DMS153 (cell line): ENCODE measurements at regions not wholly inside any gene's neighbourhood (a gene's known extent, or its start where the extent isn't known, plus 50 kb on each side); places are given as distances from the start of the nearest gene placed in this dataset.
"Not testable (repeated sequence)": the region's sequence is repeated elsewhere in the genome, so short reads cannot be mapped to it uniquely, and the experiment has no call there.

Source experiments
- DNase-seq: peaks from one replicate; lab custom pipeline; 2025; lab: John Stamatoyannopoulos, UW

- DNase-seq: no peak
Observed at GRCh38 chr2:136715146-136715545, 50.2 kb upstream of the THSD7B start.

- DNase-seq: no peak
Observed at GRCh38 chr2:136714452-136714951, 50.8 kb upstream of the THSD7B start.

GRCh38 chr2:136713739-136714138, 51.6 kb upstream of the THSD7B start:
- DNase-seq: no peak

DNA sequence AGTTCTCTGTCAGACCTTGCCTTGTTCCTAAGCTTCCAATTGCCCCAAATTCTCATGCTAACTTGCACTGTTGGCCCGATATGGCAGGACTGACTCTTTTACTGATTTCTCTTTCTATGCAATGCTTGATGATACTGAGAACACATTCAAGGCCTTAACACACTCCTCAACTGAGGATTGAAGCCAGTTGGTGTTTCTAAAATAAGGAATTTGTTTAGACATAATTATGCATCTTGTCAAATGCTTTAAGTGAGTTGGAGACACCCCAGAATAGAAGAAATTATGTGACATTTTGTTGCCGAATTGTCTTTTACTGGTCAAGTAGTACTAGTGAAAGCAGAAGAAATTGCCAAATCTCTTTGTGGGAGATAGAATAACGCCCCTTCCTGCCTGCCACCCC, 60.0 kb upstream of the THSD7B start:
- no peak for DNase-seq

DNA sequence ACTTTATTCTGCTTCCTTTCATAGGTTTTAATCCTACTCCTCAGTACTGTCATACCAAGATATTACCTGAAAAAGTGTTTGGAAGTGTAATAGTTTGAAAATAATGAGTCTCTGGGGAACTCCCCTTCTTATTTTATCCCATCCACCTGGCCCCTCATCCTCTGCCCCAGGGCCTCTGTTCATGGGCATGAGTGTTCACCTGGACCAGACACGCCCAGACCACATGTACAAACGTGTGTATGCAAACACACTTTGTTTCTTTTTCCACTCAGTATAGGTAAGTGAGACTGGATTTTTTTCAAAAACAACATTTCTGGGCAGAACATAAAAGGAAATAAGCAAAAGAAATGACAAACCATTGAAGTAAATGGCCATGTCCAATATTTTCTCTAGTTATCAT, 62.1 kb upstream of the THSD7B start:
- DNase-seq: no peak

DNA sequence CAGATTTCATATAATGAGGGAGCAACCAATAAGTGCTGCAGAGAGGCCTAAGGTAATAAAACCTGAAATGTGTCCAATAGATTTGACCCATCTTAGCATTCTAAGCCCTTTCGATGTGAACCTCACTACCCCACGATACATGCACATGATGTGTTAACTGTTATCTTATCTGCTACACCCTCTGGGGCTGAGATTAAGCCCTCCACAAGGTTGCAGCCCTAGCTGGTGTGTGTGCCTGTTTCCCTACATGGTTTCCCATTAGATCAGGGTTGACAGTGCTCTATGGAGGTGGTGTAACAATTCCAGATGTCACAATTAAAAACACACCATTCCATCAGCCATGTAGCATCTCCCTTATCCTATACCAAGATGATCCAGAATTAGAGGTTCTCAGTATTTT, 68.9 kb upstream of the THSD7B start:
- DNase-seq: no peak

DNA sequence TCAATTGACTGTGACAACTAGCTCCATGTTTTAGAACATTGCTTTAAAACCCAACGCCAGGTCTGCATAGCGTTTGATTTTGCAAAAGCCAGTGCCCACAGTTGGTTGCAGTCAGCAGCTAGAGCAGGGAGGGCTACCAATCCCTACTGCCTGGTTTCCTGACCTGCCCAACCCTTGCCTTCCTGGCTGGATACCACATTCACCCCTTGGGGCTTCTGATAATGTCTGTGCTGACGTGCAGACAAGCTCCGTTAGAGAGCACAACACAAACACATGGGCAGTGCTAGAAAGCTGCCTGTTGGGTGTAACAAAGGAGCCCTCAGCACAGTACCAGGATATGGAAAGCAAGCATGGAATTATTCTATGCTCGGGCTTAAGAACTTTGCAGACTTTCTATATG, 71.4 kb upstream of the THSD7B start:
- DNase-seq: no peak

GRCh38 chr2:136680079-136680478, 85.3 kb upstream of the THSD7B start:
- not testable (repeated sequence) for DNase-seq

DNA sequence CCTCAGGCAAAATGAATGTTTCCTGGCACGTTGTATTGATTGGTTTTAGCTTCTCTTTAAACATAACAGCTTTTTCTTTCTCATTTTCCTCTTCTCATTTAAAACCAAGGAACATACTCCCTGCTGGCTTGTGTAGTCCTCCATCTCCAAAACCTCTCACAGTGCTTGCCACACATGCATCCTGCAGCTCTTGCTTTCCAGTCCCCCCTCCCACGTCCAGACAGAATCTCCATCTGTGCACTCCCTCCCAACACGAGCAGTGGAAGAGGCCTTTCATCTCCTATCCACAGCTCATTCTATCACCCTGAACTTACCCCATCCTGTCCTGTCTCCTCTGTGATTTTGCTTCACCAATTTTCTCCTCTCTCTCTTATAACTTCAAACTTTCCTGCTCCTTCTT, 99.6 kb upstream of the THSD7B start:
- no peak for DNase-seq

DNA sequence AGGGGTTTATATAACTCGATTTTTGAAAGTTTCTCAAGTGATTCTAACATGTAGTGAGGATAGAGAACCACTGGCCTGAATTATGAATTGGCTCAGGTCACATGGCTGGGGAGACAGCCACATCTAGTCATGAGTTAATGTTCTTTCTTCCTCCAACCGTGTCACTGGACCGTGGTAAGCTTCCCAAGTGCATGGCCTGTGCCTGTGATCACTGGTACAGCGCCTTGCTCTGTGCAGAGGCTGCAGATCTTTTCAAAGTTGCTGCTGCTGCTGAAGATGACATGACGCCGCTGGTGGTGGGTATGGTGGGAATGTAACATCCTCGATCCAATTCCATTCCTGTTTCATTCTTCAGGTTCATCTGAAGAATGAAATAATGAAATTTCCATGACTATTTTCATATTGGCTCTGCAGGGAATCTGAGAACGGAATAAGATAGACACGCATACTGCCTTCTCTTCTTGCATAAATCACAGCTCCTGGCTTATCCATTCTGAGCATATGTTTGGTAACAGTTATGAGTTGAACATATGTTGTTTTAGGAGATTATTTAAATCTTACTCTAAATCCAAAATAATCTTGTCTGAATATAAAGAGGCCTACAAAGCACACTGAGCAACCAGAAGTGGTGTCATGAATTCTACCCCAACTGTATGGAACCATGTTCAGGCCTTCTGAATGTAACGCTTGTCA, 100.5 kb upstream of the THSD7B start:
- no peak for DNase-seq

GRCh38 chr2:136658201-136658600, 107.1 kb upstream of the THSD7B start:
- DNase-seq: no peak

GRCh38 chr2:136653861-136654260, 111.5 kb upstream of the THSD7B start:
- no peak for DNase-seq

GRCh38 chr2:136651456-136652010, 113.8 kb upstream of the THSD7B start:
- no peak for DNase-seq

DNA sequence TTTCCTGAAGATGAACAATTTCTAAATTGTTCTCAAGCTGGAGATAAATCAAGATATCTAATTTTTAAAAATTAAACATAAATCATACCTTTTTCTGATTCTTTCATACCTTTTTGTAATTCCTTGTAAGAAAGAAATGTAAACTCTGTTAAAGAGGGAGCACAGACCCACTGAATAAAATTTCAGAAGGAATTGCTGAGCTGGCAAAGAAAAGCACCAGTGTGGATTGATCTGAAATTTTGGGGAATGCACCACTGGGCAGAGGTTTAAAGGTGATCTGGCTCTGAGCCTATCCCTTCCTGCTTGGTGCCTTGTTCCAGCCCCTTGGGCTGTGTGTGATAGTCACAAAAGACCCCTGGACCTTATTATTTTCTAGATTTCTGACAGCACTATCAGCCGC, 118.3 kb upstream of the THSD7B start:
- no peak for DNase-seq

DNA sequence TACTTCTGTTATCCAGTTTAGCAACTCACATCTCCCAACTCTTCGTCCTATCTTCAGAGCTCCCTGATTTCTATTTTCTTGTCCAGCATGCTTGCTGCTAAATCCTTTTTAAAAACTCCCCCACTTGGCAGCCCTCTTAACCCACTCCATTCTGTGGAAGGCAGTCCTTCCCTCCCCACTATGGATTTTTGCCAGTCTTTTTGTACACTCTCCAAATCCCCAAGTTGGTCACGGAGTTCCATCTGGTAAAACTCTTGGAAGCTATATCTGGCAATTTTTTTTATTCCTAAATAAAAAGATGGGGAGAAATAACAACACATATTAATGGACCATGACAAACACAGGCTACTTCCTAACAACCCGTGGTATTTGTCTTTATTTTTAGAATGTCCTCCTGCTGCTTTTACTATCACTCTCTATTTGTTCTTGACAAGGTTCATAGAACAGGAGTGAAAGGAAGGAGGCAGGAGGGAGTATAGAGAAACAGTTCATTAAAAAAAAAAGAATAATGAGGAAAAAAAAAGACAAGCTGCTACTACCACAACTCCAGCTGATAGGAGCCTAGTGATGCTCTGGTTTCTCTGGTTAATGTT, 120.0 kb upstream of the THSD7B start:
- DNase-seq: no peak

- DNase-seq: no peak
Observed at GRCh38 chr2:136639651-136640050, 125.7 kb upstream of the THSD7B start.

DNA sequence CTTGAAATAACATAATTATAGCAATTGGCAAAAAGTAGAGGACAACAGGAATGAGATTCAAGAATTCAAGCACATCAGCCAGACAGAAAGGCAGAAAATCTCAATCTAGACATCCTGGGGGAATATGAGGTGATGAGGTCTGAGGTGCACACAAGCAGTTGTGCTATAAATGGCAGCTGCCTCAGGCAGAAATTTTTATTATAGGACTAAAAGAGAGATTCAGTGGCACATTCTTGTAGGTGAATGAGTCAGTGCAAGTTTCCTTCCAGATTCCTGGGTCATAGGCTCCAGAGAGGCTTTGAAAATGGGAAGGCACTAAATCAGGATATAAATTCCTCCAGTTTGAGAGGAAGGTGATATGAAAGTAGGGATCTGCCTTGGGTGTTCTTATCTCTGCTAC, 127.2 kb upstream of the THSD7B start:
- DNase-seq: no peak

- no peak for DNase-seq
Observed at GRCh38 chr2:136637402-136637801, 127.9 kb upstream of the THSD7B start.

- DNase-seq: no peak
Observed at GRCh38 chr2:136628490-136628889, 136.9 kb upstream of the THSD7B start.

DNA sequence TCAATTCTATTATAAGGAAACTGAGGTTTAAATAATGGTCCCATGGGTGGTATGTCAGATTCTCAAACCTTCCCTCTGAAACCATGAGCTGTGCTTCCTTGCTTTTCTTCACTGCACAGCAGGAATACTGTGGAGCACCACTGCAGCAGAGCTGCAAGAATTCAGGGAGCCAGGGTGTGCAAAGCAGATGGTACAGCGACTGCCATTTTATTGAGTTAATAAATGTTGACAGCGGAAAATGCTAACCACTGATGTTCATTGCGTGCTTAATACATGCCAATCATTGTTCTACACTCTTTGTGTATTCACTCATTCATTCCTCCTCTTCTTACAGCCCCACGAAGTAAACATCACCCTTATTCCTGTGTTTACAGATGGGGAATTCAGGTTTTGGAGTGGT, 152.2 kb upstream of the THSD7B start:
- no peak for DNase-seq

GRCh38 chr2:136612079-136612478, 153.3 kb upstream of the THSD7B start:
- DNase-seq: no peak

DNA sequence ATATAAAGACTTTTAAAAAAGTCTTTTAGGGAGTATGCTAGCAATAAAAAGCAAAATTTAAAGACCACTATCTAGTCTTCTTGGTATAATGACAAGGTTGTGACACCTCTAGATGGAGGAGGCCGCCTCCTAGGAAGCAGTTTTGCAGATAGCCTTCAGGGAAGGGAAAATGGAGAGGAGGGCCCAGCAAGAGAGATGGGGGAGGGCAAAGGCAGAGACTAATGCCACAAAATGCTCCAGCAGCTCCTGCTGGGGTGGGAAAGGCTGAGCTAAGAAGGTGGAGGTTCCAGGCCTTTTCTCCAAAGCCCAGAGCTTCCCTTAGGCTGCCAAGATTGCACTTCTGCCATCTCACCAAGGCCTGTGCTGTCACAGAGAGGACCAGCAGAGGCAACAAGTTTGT, 153.9 kb upstream of the THSD7B start:
- no peak for DNase-seq

GRCh38 chr2:136582628-136583205, 182.6 kb upstream of the THSD7B start:
- DNase-seq: no peak
